GM10266 (cell line): ENCODE measurements at regions not wholly inside any gene's neighbourhood (a gene's known extent, or its start where the extent isn't known, plus 50 kb on each side); places are given as distances from the start of the nearest gene placed in this dataset.

Experiments
- DNase-seq: peaks from one replicate; pipeline ENCODE4 v3.0.0; 2012; ENCODE audit errors: extremely low spot score
- TF ChIP-seq, protein P1 (sequence below): IDR thresholded peaks from 2 replicates; pipeline ENCODE4 v1.5.1; 2012; ENCODE audit warnings: mild to moderate bottlenecking, low read depth; ENCODE audit not compliant: control insufficient read depth, insufficient read depth; ENCODE audit errors: missing control alignments

DNA sequence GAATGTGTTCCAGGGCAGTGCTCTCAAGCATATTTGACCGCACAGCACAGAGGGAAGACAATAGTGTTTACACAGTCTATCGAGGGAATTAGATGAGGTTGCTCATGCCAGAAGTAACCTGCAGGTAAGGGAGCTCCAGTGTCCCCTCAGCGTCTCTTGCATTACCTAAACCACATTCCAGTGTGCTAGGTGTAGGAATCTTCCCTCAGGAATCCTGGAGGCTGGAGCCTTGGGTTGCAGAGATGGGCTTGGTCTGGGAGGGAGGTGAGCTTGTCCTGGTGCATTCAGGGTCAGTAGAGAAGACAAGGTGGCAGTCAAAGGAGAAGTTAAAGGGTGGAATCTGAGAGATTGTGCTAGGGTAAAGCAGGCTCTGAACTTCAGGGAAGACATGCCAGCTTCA, 56.3 kb downstream of the SOX14 start:
- TF ChIP-seq, protein P1, sequence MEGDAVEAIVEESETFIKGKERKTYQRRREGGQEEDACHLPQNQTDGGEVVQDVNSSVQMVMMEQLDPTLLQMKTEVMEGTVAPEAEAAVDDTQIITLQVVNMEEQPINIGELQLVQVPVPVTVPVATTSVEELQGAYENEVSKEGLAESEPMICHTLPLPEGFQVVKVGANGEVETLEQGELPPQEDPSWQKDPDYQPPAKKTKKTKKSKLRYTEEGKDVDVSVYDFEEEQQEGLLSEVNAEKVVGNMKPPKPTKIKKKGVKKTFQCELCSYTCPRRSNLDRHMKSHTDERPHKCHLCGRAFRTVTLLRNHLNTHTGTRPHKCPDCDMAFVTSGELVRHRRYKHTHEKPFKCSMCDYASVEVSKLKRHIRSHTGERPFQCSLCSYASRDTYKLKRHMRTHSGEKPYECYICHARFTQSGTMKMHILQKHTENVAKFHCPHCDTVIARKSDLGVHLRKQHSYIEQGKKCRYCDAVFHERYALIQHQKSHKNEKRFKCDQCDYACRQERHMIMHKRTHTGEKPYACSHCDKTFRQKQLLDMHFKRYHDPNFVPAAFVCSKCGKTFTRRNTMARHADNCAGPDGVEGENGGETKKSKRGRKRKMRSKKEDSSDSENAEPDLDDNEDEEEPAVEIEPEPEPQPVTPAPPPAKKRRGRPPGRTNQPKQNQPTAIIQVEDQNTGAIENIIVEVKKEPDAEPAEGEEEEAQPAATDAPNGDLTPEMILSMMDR: no peak
- no peak for DNase-seq

DNA sequence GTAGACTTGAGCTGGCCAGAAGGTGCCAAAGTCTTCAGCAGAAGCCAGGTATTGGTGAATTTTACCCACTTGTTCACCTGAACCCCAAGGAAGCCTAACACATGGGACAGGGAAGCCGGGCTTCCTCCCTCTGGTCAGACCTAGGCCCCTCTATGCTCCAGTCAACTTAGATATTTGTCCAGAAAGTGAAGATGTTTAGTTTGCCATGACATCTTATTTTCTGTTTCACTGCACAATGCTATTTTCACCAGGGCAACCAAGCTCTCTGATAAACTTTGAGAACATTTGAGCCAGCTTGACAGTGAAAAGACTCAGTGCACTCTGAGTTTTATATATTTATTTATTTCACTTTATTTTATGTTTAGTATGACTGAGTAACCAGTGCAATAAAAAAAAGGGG, 71.0 kb downstream of the SOX14 start:
- TF ChIP-seq, protein P1: no peak
- DNase-seq: no peak

DNA sequence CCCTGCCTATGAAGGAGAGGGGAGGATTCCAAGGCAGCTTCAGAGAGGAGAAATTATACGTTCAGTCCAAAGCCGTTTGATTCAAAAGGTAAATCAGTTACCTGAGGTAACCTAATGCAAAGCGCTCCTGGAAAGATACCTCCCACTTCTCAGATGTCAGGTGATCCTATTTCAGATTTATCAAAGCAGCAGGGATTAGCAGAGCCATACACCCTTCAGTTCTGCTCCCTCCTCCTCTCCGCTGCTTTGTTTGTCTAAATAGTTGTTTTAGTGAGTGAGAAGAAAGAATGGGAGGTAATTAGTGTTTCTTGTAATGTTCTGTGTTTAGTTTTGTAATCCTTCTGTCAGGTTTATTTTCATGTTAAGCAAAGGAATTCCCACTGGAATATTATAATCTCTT, 81.1 kb downstream of the SOX14 start:
- TF ChIP-seq, protein P1: no peak
- DNase-seq: no peak

DNA sequence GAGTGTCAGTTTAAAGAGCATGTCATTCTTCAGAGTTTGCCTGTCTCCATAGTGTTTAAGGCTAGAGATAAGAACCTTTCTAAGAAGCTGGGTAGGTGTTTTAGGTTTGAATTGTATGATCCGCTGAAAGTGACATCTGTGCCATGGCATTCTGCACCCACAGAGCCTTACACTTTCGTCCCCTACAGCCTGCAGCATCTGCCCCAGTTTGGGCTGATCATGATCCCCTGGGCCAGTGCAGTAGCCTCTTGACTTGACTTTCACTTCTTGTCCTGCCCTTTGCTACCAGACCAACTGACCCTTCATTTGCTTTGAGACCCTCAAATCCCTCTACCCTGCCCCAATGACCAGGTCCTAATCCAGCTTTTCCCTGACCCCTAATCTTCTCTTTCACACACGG, 81.6 kb downstream of the SOX14 start:
- DNase-seq: no peak
- TF ChIP-seq, protein P1: no peak

DNA sequence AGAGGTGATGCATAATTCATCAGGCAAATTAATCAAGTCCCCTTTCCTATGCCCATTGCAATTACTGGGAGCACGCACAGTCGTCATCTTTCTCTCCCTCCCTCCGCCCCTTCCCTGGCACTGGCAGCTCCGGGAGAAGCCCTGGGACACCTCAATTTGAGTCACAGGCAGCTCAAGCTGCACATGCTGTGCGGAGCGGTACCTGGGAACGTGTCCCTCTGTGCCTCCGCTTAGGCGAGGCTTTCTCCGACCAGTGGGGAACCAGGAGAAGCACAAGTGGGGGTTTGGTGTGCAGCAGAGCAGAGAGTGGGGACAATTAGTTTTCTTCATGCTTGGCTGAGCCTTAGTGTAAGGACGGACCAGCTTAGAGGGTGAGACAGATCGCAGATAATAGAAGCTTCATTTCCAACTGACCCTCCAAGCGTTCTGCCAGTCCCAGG, 88.3 kb downstream of the SOX14 start:
- DNase-seq: no peak
- TF ChIP-seq, protein P1: no peak

DNA sequence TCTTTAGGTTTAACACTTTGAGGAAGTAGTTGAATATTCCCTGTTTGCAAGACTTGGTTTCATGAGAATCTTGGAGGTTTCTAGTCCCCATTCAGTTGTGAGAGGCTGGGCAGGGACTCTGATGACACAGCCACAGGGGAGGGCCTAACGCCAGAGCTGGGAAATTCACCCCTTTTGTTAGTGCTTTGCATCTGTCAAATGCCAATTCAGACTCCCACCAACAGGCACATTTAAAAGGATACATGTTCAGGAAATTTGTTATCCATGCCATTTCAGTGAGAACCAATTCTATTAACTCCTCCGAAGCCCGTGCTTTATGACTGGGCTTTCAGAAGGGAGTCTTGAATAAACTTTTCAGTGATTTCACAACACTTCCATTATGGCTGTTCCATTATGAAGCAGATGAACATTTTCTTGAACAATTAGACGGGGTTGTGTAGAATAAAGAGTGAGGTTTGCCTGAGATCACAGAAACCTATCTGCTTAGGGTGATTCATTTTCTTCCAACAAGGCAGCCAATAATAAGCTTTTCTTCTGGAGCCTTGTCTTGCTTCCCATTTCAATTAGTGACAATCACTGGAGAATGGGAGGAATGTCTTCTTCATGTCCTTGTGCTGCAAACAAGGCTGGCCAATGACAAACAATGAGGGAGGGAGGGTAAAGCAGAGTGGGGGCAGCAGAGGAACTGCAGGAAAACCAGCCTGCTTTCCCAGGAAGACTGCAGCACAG, 90.6 kb downstream of the SOX14 start:
- no peak for DNase-seq
- TF ChIP-seq, protein P1: no peak

DNA sequence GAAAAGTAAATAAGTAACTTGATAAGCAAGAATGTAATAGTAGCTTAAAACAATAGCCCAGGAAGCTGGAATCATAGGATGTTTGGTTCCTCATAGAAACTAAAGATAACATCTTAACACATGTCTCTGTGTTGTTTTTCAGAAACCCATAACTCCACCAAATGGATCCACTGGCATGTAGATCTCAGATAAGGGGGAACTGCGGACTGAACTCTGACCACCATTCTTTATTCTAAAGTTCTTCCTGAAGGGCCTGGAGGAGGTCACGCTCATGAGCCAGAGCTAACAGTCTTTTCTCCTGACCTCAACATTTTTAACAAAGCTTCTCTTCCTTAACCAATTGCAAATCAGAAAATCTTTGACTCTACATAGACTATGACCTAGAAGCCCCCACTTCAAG, 101.9 kb downstream of the SOX14 start:
- TF ChIP-seq, protein P1: no peak

More for the DNA sequence above, 101.9 kb downstream of the SOX14 start:
- DNase-seq: no peak
